ENCODE measurements at regions not wholly inside any gene's neighbourhood (a gene's known extent, or its start where the extent isn't known, plus 50 kb on each side); places are given as distances from the start of the nearest gene placed in this dataset.
A peak's percentile ranks its signal among the peaks of the same experiment; 100 is the strongest.

- no peak for DNase-seq (ENCODE audit: low read depth)
These were observed 59.5 kb upstream of the HGFAC start for GRCh38 chr4:3382251-3382650.

- DNase-seq (ENCODE audit: low read depth) = no peak
These were observed 57.4 kb upstream of the HGFAC start for GRCh38 chr4:3384391-3384770.

GRCh38 chr4:3384771-3385710 lies 56.7 kb upstream of the HGFAC start:
- no peak for DNase-seq (ENCODE audit: low read depth)

- DNase-seq (ENCODE audit: low read depth) = no peak
These were observed 55.9 kb upstream of the HGFAC start for GRCh38 chr4:3385711-3386420.

- no peak for DNase-seq (ENCODE audit: low read depth)
These were observed 55.2 kb upstream of the HGFAC start for GRCh38 chr4:3386526-3386925.

GRCh38 chr4:3387154-3387942 lies 54.4 kb upstream of the HGFAC start:
- DNase-seq (ENCODE audit: low read depth) = no peak

GRCh38 chr4:3387943-3388361 lies 53.8 kb upstream of the HGFAC start:
- no peak for DNase-seq (ENCODE audit: low read depth)

- DNase-seq (ENCODE audit: low read depth) = peak; percentile 60
These were observed 53.1 kb upstream of the HGFAC start for GRCh38 chr4:3388471-3389232.

- DNase-seq (ENCODE audit: low read depth) = no peak
These were observed 52.2 kb upstream of the HGFAC start for GRCh38 chr4:3389233-3390215.

GRCh38 chr4:3390288-3390811 lies 51.4 kb upstream of the HGFAC start:
- DNase-seq (ENCODE audit: low read depth) = no peak

- DNase-seq (ENCODE audit: low read depth) = no peak
These were observed 50.3 kb upstream of the HGFAC start for GRCh38 chr4:3391422-3391821.

Data from HS-5 (cell line).